RWPE2 (cell line): ENCODE measurements at regions not wholly inside any gene's neighbourhood (a gene's known extent, or its start where the extent isn't known, plus 50 kb on each side); places are given as distances from the start of the nearest gene placed in this dataset.

Source experiments
- ATAC-seq: fragments of 200-7000 bp; cut with Tn5 transposase; 3 replicates; pipeline ENCODE4 v1.9.1; 2021; ENCODE audit warnings: low read depth
- DNase-seq: peaks from one replicate; pipeline ENCODE4 v3.0.0-alpha.2; 2020; ENCODE audit warnings: low spot score
- H3K27ac ChIP-seq: fragments of 450-650 bp; 2 replicates; pipeline ENCODE4 v1.5.1; 2017; ENCODE audit warnings: mild to moderate bottlenecking; ENCODE audit not compliant: poor library complexity, severe bottlenecking
- H3K27me3 ChIP-seq: fragments of 250-450 bp; sonication (Bioruptor Pico); 2 replicates; pipeline ENCODE4 v1.5.1; 2021; ENCODE audit warnings: mild to moderate bottlenecking, moderate library complexity; ENCODE audit not compliant: insufficient read depth, poor library complexity, severe bottlenecking
- H3K36me3 ChIP-seq: fragments of 250-450 bp; sonication (Bioruptor Pico); 2 replicates; pipeline ENCODE4 v1.5.1; 2020; ENCODE audit warnings: low read depth, mild to moderate bottlenecking, moderate library complexity
- H3K4me1 ChIP-seq: fragments of 250-450 bp; sonication (Bioruptor Pico); 2 replicates; pipeline ENCODE4 v1.5.1; 2021; ENCODE audit warnings: mild to moderate bottlenecking, moderate library complexity; ENCODE audit not compliant: insufficient read depth, poor library complexity, severe bottlenecking
- H3K4me3 ChIP-seq: fragments of 250-450 bp; sonication (Bioruptor Pico); 2 replicates; pipeline ENCODE4 v1.5.1; 2021; ENCODE audit warnings: mild to moderate bottlenecking, moderate library complexity; ENCODE audit not compliant: severe bottlenecking
- H3K9me3 ChIP-seq: fragments of 250-450 bp; sonication (Bioruptor Pico); 2 replicates; pipeline ENCODE4 v1.5.1; 2021; ENCODE audit warnings: mild to moderate bottlenecking, moderate library complexity; ENCODE audit not compliant: severe bottlenecking
- TF ChIP-seq, protein P1 (sequence below): fragments of 450-650 bp; IDR thresholded peaks from one replicate; pipeline ENCODE4 v1.5.1; 2017; ENCODE audit warnings: mild to moderate bottlenecking, moderate library complexity; ENCODE audit not compliant: poor library complexity, severe bottlenecking

DNA sequence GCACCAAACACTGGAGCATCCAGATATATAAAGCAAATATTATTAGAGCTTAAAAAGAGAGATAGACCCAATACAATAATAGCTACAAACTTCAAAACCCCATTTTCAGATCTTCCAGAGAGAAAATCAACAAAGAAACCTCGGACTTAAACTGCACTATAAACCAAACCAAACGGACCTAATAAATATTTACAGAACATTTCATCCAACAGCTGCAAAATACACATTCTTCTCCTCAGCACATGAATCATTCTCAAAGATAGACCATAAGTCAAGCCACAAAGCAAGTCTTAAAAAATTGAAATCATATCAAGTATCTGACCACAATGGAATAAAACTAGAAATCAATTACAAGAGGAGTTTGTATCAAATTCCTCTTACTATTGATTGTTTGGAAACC lies 140.2 kb upstream of the OTOS start:
- Histone ChIP-seq H3K9me3 (no peaks in the 10 kb centered on the region), H3K4me3 (no peak overlapping the region), H3K4me1 (no peaks in the 10 kb centered on the region), H3K27me3 (peaks cover 11% of the 10 kb centered on the region), H3K36me3 (no peaks in the 10 kb centered on the region), H3K27ac (no peak overlapping the region)
- DNase-seq: no peak
- TF ChIP-seq, protein P1, sequence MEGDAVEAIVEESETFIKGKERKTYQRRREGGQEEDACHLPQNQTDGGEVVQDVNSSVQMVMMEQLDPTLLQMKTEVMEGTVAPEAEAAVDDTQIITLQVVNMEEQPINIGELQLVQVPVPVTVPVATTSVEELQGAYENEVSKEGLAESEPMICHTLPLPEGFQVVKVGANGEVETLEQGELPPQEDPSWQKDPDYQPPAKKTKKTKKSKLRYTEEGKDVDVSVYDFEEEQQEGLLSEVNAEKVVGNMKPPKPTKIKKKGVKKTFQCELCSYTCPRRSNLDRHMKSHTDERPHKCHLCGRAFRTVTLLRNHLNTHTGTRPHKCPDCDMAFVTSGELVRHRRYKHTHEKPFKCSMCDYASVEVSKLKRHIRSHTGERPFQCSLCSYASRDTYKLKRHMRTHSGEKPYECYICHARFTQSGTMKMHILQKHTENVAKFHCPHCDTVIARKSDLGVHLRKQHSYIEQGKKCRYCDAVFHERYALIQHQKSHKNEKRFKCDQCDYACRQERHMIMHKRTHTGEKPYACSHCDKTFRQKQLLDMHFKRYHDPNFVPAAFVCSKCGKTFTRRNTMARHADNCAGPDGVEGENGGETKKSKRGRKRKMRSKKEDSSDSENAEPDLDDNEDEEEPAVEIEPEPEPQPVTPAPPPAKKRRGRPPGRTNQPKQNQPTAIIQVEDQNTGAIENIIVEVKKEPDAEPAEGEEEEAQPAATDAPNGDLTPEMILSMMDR: no peak
- no peak for ATAC-seq

DNA sequence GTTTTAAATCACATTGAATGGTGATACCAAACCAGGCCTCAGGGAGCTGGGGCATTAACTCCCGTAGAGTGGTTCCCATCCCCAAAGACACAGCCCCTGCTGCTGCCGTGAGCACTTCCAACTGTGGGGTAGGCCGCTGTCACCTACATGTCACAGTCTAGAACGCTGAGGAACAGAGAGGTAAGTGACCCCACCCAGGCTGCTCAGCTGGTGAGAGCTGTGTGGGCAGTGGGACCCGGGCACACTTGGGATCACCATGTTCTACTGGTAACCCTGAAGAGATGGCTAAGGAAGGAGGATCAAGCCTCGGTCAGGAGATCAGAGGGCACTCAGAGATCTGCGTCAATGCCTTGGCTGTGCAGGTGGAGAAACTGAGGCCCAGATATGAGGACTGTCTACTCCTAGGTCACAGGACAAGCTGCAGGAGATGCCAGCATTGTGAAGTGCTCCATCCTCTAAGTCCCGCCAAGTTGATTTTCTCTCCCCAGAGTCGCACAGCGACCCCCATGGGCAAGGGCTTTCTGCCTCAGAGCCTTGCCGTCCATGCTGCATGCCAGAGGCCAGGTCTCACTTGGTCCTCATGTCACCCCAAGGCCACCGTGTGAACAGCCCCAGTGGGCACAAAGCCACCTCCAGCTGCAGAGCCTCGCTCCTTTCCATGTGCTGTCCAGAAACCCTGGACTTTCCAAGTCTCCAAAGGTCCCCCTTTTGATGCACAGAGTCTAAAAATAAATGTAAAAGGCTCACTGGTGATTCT lies 144.2 kb upstream of the OTOS start:
- TF ChIP-seq, protein P1: no peak
- no peaks in the 10 kb centered on the region for H3K36me3 ChIP-seq
- ATAC-seq (no peak), DNase-seq (no peak)
- no peak overlapping the region for H3K4me3 ChIP-seq
- H3K27me3 ChIP-seq: peaks cover 11% of the 10 kb centered on the region
- no peaks in the 10 kb centered on the region for H3K4me1 ChIP-seq
- H3K9me3 ChIP-seq: no peaks in the 10 kb centered on the region
- H3K27ac ChIP-seq: no peak overlapping the region

GRCh38 chr2:240285725-240286124 lies 145.3 kb upstream of the OTOS start:
- H3K27me3 ChIP-seq: peaks cover 8% of the 10 kb centered on the region

DNA sequence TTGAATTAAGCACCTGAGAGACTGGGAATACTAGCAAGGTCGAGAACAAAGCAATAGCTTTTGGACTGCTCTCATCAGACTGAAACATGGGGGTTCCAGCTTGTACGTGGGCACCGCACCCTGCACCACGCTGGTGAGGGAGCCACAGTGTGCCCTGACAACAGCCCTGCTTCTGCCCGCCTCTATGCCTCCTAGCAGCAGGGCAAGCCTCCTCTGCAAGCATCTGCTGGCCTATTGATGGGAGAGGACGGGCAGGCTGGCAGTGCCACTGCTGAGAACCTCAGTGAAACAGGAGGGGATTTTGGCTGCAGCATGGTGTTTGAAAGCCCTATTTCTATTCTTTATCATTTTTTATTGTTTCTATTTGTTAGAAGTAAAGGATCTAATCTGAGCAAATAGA lies 146.1 kb upstream of the OTOS start:
- Histone ChIP-seq H3K36me3 (no peaks in the 10 kb centered on the region), H3K9me3 (no peaks in the 10 kb centered on the region), H3K27ac (no peak overlapping the region), H3K27me3 (no peaks in the 10 kb centered on the region), H3K4me3 (no peak overlapping the region), H3K4me1 (no peaks in the 10 kb centered on the region)
- ATAC-seq: no peak
- no peak for DNase-seq
- TF ChIP-seq, protein P1: no peak

More at GRCh38 chr2:240285725-240286124, 145.3 kb upstream of the OTOS start:
- no peak for DNase-seq
- TF ChIP-seq, protein P1: no peak
- Histone ChIP-seq H3K4me1 (no peaks in the 10 kb centered on the region), H3K36me3 (no peaks in the 10 kb centered on the region), H3K9me3 (no peaks in the 10 kb centered on the region), H3K4me3 (no peak overlapping the region), H3K27ac (no peak overlapping the region)
- ATAC-seq: no peak

- no peaks in the 10 kb centered on the region for H3K9me3 ChIP-seq
- DNase-seq (no peak), ATAC-seq (no peak)
- H3K27me3 ChIP-seq: no peaks in the 10 kb centered on the region
- no peak overlapping the region for H3K4me3 ChIP-seq
- no peaks in the 10 kb centered on the region for H3K36me3 ChIP-seq
- H3K4me1 ChIP-seq: no peaks in the 10 kb centered on the region
- H3K27ac ChIP-seq: no peak overlapping the region
- TF ChIP-seq, protein P1: no peak
Observed at GRCh38 chr2:240287011-240287410, 146.6 kb upstream of the OTOS start.
